Osteocyte (in vitro differentiated cells): ENCODE measurements at regions not wholly inside any gene's neighbourhood (a gene's known extent, or its start where the extent isn't known, plus 50 kb on each side); places are given as distances from the start of the nearest gene placed in this dataset.

ENCODE experiments used
- DNase-seq: peaks from one replicate; pipeline ENCODE4 v3.0.0; 2021; ENCODE audit warnings: mixed read lengths; ENCODE audit not compliant: unreplicated experiment; ENCODE audit errors: extremely low spot score
- H3K27ac Mint-ChIP-seq: one replicate; pipeline ENCODE4 v1.8.0; 2021; ENCODE audit warnings: mild to moderate bottlenecking, mixed read lengths; ENCODE audit not compliant: unreplicated experiment
- H3K27me3 Mint-ChIP-seq: one replicate; pipeline ENCODE4 v1.8.0; 2021; ENCODE audit warnings: mixed read lengths; ENCODE audit not compliant: unreplicated experiment
- H3K36me3 Mint-ChIP-seq: one replicate; pipeline ENCODE4 v1.8.0; 2021; ENCODE audit warnings: mixed read lengths; ENCODE audit not compliant: unreplicated experiment
- H3K4me1 Mint-ChIP-seq: one replicate; pipeline ENCODE4 v1.8.0; 2021; ENCODE audit warnings: mixed read lengths; ENCODE audit not compliant: unreplicated experiment
- H3K4me3 Mint-ChIP-seq: one replicate; pipeline ENCODE4 v1.8.0; 2021; ENCODE audit warnings: mild to moderate bottlenecking, moderate library complexity, mixed read lengths; ENCODE audit not compliant: unreplicated experiment
- H3K9me3 Mint-ChIP-seq: one replicate; pipeline ENCODE4 v1.8.0; 2021; ENCODE audit warnings: mixed read lengths; ENCODE audit not compliant: unreplicated experiment
- TF ChIP-seq, protein P1 (sequence below): fragments of 200-600 bp; sonication (generic); IDR thresholded peaks from 2 replicates; pipeline ENCODE4 v1.5.0; 2021; ENCODE audit warnings: antibody characterized with exemption, mild to moderate bottlenecking, moderate library complexity

DNA sequence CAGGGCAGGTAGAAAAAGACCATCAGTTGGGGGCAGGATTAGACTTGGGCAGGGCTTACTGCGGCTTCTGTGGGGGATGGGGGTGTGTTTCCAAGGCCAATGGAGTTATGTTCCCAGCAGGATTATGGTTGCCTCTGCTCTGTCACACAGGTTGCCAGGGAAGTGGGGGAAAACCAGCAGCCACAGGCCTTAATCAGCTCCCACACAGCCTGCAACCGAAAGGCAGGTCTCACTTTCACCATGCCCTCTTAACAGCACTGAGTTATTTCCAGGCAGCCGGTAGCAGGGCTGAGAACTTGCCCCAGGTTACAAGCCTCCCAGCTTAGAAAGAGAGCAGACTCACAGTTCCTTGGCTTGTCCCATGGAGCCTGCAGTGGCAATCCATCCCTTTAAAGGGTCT lies 205.5 kb downstream of the FGF10 start:
- TF ChIP-seq, protein P1, sequence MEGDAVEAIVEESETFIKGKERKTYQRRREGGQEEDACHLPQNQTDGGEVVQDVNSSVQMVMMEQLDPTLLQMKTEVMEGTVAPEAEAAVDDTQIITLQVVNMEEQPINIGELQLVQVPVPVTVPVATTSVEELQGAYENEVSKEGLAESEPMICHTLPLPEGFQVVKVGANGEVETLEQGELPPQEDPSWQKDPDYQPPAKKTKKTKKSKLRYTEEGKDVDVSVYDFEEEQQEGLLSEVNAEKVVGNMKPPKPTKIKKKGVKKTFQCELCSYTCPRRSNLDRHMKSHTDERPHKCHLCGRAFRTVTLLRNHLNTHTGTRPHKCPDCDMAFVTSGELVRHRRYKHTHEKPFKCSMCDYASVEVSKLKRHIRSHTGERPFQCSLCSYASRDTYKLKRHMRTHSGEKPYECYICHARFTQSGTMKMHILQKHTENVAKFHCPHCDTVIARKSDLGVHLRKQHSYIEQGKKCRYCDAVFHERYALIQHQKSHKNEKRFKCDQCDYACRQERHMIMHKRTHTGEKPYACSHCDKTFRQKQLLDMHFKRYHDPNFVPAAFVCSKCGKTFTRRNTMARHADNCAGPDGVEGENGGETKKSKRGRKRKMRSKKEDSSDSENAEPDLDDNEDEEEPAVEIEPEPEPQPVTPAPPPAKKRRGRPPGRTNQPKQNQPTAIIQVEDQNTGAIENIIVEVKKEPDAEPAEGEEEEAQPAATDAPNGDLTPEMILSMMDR = no peak
- H3K9me3 Mint-ChIP-seq = peaks cover 24% of the 10 kb centered on the region
- no peaks in the 10 kb centered on the region for H3K36me3 Mint-ChIP-seq
- no peak for DNase-seq
- H3K4me3 Mint-ChIP-seq = no peak overlapping the region
- H3K4me1 Mint-ChIP-seq = no peaks in the 10 kb centered on the region
- H3K27me3 Mint-ChIP-seq = no peaks in the 10 kb centered on the region
- no peak overlapping the region for H3K27ac Mint-ChIP-seq

DNA sequence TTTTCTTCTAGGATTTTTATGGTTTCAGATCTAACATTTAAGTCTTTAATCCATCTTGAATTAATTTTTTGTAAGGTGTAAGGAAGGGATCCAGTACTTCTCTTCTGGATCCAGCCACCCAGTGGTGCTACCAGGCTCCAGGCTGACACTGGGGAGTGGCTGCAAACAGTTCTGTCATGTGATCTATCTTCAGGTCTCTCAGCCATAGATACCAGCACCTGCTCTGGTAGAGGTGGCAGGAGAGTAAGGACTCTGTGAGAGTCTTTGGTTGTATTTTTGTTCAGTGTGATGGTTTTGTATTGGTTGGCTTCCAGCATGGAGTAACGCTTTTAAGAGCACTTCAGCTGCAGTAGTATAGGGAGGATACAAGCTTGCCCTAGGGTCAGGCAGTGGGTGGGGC lies 205.9 kb downstream of the FGF10 start:
- H3K9me3 Mint-ChIP-seq = peaks cover 24% of the 10 kb centered on the region
- no peaks in the 10 kb centered on the region for H3K27me3 Mint-ChIP-seq
- no peak overlapping the region for H3K4me3 Mint-ChIP-seq
- no peaks in the 10 kb centered on the region for H3K36me3 Mint-ChIP-seq
- TF ChIP-seq, protein P1 = no peak
- H3K4me1 Mint-ChIP-seq = no peaks in the 10 kb centered on the region
- DNase-seq = no peak
- H3K27ac Mint-ChIP-seq = no peak overlapping the region

DNA sequence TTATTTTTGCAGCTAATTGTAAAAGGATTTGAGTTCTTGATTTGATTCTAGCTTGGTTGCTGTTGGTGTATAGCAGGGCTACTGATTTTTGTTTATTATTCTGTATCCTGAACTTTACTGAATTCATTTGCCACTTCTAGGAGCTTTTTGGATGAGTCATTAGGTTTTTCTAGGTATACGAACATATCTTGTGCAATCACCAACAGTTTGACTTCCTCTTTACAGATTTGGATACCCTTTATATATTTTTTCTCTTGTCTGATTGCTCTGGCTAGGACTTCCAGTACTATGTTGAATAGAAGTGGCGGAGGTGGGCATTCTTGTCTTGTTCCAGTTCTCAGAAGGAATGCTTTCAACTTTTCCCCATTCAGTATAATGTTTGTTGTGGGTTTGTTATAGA lies 210.8 kb downstream of the FGF10 start:
- Mint-ChIP-seq H3K27ac (no peak overlapping the region), H3K27me3 (no peaks in the 10 kb centered on the region), H3K4me1 (no peaks in the 10 kb centered on the region), H3K36me3 (no peaks in the 10 kb centered on the region), H3K4me3 (no peak overlapping the region), H3K9me3 (peaks cover 47% of the 10 kb centered on the region)
- DNase-seq = no peak
- TF ChIP-seq, protein P1 = no peak

DNA sequence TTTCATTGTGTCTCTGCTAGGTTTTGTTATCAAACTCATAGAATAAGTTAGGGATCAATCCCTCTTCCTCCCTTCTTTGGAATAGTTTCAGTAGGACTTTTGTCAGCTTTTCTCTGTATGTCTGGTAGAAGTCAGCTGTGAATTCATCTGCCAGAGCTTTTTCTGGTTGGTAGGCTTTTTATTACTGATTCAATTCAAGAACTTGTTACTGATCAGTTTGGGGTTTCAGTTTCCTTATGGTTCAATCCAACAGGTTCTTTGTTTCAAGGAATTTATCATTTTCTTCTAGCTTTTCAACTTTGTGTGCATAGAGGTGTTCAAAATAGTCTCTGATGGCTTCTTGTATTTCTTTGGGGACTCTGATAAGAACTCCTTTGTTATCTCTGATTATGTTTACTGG lies 221.7 kb downstream of the FGF10 start:
- Mint-ChIP-seq H3K4me3 (no peak overlapping the region), H3K4me1 (no peaks in the 10 kb centered on the region), H3K27ac (no peak overlapping the region), H3K27me3 (no peaks in the 10 kb centered on the region), H3K9me3 (peaks cover 53% of the 10 kb centered on the region), H3K36me3 (no peaks in the 10 kb centered on the region)
- DNase-seq = no peak
- TF ChIP-seq, protein P1 = no peak

DNA sequence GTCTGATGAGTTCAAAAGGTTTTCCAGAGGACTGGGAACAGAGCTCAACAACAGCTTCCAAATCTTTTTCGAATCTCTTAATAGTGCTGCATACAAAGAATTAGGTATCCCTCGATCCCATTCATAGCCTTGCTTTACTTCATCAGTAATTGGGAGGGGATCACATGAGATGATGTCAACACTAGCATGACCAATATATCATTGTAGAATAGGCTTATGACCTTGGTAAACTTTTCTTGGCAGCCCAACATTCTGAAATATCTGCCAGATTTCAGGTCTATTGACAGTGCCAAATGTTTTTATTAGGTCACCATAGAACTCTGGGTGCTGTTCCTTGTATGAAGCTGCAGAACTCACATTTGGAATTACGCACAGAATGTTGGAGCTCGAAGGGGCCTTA lies 228.9 kb downstream of the FGF10 start:
- no peak for DNase-seq
- TF ChIP-seq, protein P1 = no peak
- Mint-ChIP-seq H3K4me3 (no peak overlapping the region), H3K4me1 (no peaks in the 10 kb centered on the region), H3K36me3 (no peaks in the 10 kb centered on the region), H3K27ac (no peak overlapping the region), H3K9me3 (peaks cover 10% of the 10 kb centered on the region), H3K27me3 (no peaks in the 10 kb centered on the region)
